ENCODE measurements at regions not wholly inside any gene's neighbourhood (a gene's known extent, or its start where the extent isn't known, plus 50 kb on each side); places are given as distances from the start of the nearest gene placed in this dataset.
A peak's percentile ranks its signal among the peaks of the same experiment; 100 is the strongest.
"Not testable (repeated sequence)": the region's sequence is repeated elsewhere in the genome, so short reads cannot be mapped to it uniquely, and the experiment has no call there.

GRCh38 chr21:39000496-39000895, 182.8 kb downstream of the PSMG1 start:
- DNase-seq (ENCODE audit: low spot score): no peak

- DNase-seq (ENCODE audit: low spot score): no peak
Observed at GRCh38 chr21:38999161-38999560, 184.1 kb downstream of the PSMG1 start.

- not testable (repeated sequence) for DNase-seq (ENCODE audit: low spot score)
Observed at GRCh38 chr21:38998281-38998680, 185.0 kb downstream of the PSMG1 start.

- not testable (repeated sequence) for DNase-seq (ENCODE audit: low spot score)
Observed at GRCh38 chr21:38997843-38998175, 185.4 kb downstream of the PSMG1 start.

- DNase-seq (ENCODE audit: low spot score): no peak
Observed at GRCh38 chr21:38997051-38997842, 186.0 kb downstream of the PSMG1 start.

- no peak for DNase-seq (ENCODE audit: low spot score)
Observed at GRCh38 chr21:38996355-38996754, 186.9 kb downstream of the PSMG1 start.

GRCh38 chr21:38995731-38996130, 187.5 kb downstream of the PSMG1 start:
- DNase-seq (ENCODE audit: low spot score): no peak

- no peak for DNase-seq (ENCODE audit: low spot score)
Observed at GRCh38 chr21:38995071-38995669, 188.1 kb downstream of the PSMG1 start.

- DNase-seq (ENCODE audit: low spot score): no peak
Observed at GRCh38 chr21:38994042-38994441, 188.3 kb downstream of the ETS2 start.

- DNase-seq (ENCODE audit: low spot score): no peak
Observed at GRCh38 chr21:38993561-38993960, 187.8 kb downstream of the ETS2 start.

GRCh38 chr21:38992737-38993136, 187.0 kb downstream of the ETS2 start:
- DNase-seq (ENCODE audit: low spot score): no peak

GRCh38 chr21:38990424-38990794, 184.7 kb downstream of the ETS2 start:
- DNase-seq (ENCODE audit: low spot score): no peak

- DNase-seq (ENCODE audit: low spot score): no peak
Observed at GRCh38 chr21:38989745-38990423, 184.2 kb downstream of the ETS2 start.

GRCh38 chr21:38989379-38989744, 183.6 kb downstream of the ETS2 start:
- DNase-seq (ENCODE audit: low spot score): no peak

- no peak for DNase-seq (ENCODE audit: low spot score)
Observed at GRCh38 chr21:38988509-38989378, 183.0 kb downstream of the ETS2 start.

GRCh38 chr21:38987633-38988508, 182.1 kb downstream of the ETS2 start:
- DNase-seq (ENCODE audit: low spot score): no peak

GRCh38 chr21:38986806-38987632, 181.3 kb downstream of the ETS2 start:
- no peak for DNase-seq (ENCODE audit: low spot score)

GRCh38 chr21:38986406-38986805, 180.7 kb downstream of the ETS2 start:
- no peak for DNase-seq (ENCODE audit: low spot score)

GRCh38 chr21:38985568-38986378, 180.0 kb downstream of the ETS2 start:
- peak; percentile 38 for DNase-seq (ENCODE audit: low spot score)
